ENCODE measurements at regions not wholly inside any gene's neighbourhood (a gene's known extent, or its start where the extent isn't known, plus 50 kb on each side); places are given as distances from the start of the nearest gene placed in this dataset.
"Not testable (repeated sequence)": the region's sequence is repeated elsewhere in the genome, so short reads cannot be mapped to it uniquely, and the experiment has no call there.

GRCh38 chrX:25141684-25142083, 125.9 kb upstream of the ARX start:
- peak; percentile 1 for DNase-seq (ENCODE audit: low read depth)

- DNase-seq (ENCODE audit: low read depth): peak; percentile 1
Measured at GRCh38 chrX:25131055-25131454, 115.3 kb upstream of the ARX start.

DNA sequence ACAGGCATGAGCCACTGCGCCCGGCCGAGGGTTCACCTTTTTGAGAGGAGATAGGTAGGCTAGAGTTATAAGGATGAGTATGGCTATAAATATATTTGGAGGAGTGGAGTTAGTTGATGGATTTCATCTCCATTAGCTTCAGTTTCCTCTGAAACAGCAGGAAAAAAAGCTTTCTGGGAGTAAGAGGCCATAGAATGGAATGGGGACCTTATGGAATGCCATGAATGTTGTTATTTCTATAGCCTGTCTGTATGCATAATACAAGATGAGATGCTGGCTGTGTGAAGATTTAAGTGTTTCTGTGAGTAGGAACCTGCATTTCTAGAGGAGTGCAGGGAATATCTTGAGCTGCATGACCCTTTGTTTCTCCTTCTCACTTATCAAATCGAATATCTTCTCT, 114.9 kb upstream of the ARX start:
- no peak for DNase-seq (ENCODE audit: low read depth)

- DNase-seq (ENCODE audit: low read depth): no peak
Measured at GRCh38 chrX:25125483-25125882, 109.7 kb upstream of the ARX start.

DNA sequence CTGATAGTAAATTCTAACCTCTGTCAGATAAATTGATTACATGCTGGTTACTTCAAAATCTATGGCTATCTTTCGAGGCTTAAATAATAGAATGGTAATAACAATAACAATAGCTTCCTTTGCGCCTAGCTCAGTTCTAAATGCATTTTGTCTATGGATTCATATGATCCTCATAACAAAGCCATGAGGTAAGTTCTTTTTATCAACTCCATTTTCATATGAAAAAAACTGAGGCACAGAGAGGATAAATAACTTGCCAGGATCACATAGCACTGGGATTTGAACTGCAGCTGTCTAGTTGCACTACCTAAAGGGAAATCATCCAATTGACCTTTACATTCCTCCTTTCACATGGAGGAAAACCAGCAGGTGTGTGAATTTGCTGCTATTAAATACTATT, 108.6 kb upstream of the ARX start:
- DNase-seq (ENCODE audit: low read depth): no peak

- no peak for DNase-seq (ENCODE audit: low read depth)
Measured at GRCh38 chrX:25112156-25112555, 96.4 kb upstream of the ARX start.

DNA sequence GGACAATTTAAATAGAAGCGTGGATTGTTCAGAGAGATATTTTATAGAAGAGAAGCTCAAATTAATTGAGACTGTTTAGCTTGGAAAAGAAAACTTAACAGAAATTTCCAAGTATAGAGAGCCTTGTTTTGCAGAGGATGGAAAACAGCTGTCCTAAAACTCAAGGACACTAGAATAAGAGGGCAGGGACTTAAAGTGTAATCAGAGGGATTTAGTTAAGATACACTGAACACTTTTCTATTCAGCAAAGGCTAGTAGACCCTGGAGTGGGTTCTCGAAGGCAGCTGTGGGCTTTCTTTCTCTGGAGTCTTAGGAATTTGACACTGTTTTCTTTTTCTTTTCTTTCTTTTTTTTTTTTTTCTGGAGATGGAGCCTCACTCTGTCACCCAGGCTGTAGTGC, 92.7 kb upstream of the ARX start:
- DNase-seq (ENCODE audit: low read depth): no peak

DNA sequence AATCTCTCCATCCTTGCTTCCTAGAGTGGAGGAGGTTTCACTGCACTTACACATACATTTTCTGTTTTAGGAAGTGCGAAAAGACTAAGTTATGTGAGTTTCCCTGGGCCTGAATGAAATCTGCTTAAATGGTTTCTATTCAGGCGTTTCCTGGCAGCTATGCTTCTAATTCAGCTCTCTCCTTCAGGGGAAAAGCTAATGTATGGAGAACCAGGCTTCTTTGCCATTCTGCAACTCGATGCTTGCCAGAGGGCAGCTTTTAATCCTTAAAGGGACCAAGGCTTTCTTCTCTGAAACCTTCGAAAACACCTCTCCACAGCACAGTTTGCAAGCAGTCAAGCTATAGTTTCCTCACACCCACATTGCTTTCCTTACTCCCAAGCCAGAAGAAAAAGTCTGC, 89.5 kb upstream of the ARX start:
- DNase-seq (ENCODE audit: low read depth): no peak

- DNase-seq (ENCODE audit: low read depth): no peak
Measured at GRCh38 chrX:25096522-25097045, 80.8 kb upstream of the ARX start.

DNA sequence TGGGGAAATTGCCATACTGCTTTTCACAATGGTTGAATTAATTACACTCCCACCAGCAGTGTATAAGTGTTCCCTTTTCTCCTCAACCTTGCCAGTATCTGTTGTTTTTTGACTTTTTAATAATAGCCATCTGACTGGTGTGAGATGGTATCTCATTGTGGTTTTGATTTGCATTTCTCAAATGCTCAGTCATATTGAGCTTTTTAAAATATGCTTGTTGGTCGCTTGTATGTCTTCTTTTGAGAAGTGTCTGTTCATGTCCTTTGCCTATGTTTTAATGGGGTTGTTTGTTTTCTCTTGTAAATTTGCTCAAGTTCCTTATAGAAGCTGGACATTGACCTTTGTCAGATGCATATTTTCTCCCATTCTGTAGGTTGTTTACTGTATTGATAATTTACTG, 75.4 kb upstream of the ARX start:
- not testable (repeated sequence) for DNase-seq (ENCODE audit: low read depth)

DNA sequence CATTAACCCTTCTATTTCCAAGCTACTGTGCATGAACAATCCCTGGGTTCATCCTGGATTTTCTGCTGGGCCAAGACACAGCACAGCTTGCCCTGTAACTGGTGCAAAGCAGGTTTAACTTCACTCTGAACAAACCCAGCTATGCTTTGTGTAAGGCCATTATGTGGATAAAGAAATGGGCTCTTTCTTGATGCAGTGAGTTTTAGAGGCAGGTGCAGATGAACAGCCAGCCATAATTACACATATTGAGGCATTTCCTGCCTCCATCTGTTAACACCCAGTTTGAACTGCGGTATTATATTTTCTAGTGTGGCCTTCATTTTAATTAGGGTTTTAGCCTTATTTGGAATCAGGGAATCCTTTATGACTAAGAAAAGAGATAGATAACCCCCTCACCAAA, 68.7 kb upstream of the ARX start:
- DNase-seq (ENCODE audit: low read depth): no peak

DNA sequence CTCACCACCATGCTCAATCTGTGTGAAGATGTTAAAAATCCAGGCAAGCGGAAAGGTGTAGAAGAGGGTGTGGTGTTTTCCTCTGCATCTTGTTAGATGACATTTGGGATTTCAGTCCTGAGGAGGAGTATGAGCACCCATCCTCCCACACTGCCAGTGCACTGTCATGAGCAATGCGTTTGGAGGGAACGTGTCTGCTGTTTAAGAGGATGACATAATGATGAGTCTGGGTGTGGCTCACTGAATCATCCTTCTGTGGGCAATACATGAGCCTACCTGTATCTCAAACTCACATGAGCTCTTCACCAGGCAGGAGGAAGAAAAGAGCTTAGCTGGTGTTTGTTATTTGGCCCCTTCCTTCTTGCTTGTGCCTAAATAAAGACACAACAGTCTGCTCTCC, 67.9 kb upstream of the ARX start:
- no peak for DNase-seq (ENCODE audit: low read depth)

GRCh38 chrX:25079020-25079419, 63.3 kb upstream of the ARX start:
- no peak for DNase-seq (ENCODE audit: low read depth)

DNA sequence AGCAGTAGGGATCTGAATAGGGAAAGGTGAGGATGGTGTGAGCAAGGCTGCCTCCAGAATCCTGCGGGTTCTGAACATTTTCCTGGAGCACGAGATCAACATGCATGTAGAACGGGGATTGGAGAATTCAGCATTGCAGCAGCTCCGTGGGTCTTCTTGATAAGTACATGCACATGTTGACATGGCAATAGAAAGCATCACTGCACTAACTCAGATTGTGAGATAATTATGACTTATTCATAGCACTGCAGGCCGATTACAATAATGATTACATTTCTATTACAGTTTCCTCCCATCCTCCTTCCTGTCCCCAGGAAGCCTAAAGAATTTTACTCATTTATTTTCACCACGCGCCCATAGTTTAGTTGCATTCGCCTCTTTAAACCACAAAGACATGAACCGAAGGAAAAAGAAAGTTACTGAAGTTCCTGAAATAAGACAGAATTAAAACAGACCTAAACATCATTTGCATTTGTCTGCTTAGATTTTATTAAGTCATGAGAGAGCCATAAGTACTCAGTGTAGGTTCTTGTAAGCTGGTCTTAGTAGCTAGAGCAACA, 61.3 kb upstream of the ARX start:
- DNase-seq (ENCODE audit: low read depth): no peak

GRCh38 chrX:25072247-25072646, 56.5 kb upstream of the ARX start:
- no peak for DNase-seq (ENCODE audit: low read depth)

- DNase-seq (ENCODE audit: low read depth): no peak
Measured at GRCh38 chrX:25070038-25070437, 54.3 kb upstream of the ARX start.

DNA sequence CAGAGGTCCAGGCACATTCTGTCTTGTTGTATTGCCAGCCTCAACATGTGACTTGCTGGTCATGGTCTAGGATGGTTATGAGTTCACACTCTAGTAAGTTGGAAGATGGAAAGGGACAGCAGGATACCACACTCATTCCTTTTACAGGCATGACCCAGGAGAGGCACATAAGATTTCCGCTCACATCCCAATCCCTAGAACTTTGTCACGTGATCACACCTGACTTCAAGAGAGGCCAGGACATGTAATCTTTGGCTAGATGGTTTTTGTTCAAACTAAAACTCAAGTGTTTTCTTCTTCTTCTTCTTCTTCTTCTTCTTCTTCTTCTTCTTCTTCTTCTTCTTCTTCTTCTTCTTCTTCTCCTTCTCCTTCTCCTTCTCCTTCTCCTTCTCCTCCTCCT, 53.4 kb upstream of the ARX start:
- DNase-seq (ENCODE audit: low read depth): no peak

GRCh38 chrX:25068340-25068739, 52.6 kb upstream of the ARX start:
- no peak for DNase-seq (ENCODE audit: low read depth)

DNA sequence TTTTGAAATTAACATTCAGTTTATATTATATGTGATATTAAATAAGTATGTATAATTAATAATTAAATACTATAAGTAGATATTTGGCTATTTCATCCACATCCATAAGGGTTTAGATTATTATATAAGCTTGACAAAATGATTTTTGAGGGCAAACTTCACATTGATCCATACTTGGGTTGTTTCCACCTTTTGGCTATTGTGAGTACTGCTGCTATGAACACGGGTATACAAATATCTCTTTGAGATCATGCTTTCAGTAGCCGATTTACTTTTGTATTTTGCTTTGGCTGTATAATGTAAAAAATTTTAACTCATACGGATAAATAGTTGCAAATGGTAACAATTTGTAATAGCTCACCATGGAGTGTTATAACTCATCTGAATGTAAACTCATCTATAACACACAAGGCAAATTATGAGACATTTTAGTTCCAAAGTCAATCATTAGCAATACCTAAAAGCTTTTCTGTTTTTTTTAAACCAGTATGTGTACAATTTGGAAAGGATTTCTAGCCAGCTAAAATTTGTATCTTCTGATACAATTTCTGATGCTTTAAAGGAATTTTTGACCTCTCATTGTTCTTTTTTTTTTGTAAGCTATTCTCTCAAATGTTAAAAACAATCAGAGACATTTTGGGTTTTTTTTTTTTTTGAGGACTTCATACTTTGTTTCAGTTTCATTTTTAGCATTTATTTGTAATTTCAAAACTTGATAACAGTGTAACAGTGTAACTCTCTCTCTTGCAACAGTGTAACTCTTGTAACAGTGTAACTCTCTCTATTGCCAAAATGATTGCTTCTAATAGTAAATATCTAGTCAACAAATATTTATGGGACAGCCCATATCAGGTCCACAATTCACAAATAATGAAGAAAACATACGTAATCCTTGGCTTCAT, 51.8 kb upstream of the ARX start:
- no peak for DNase-seq (ENCODE audit: low read depth)

- no peak for DNase-seq (ENCODE audit: low read depth)
Measured at GRCh38 chrX:25066131-25066530, 50.4 kb upstream of the ARX start.
